Ovary (tissue), 3 donors: ENCODE measurements at regions not wholly inside any gene's neighbourhood (a gene's known extent, or its start where the extent isn't known, plus 50 kb on each side); places are given as distances from the start of the nearest gene placed in this dataset.

Experiments used
- CTCF ChIP-seq, 3 donors: fragments of 450-650 bp in 2 of 3; fragments of 200-600 bp in 1 of 3; IDR thresholded peaks; one replicate each; pipeline versions ENCODE4 v1.5.1 to v1.8.0; 2016 to 2022; ENCODE audit warnings: antibody characterized with exemption in 3 of 3, mild to moderate bottlenecking in 1 of 3
- EP300 ChIP-seq: sonication (generic); formaldehyde crosslinking; IDR thresholded peaks from one replicate; pipeline ENCODE4 v1.6.1; 2017; ENCODE audit warnings: antibody characterized with exemption
- POLR2A ChIP-seq: fragments of 450-650 bp; IDR thresholded peaks from one replicate; pipeline ENCODE4 v1.6.1; 2017; ENCODE audit warnings: antibody characterized with exemption, mild to moderate bottlenecking, moderate library complexity
- donor health status: DM: no; HTN: no; CAD: no.

DNA sequence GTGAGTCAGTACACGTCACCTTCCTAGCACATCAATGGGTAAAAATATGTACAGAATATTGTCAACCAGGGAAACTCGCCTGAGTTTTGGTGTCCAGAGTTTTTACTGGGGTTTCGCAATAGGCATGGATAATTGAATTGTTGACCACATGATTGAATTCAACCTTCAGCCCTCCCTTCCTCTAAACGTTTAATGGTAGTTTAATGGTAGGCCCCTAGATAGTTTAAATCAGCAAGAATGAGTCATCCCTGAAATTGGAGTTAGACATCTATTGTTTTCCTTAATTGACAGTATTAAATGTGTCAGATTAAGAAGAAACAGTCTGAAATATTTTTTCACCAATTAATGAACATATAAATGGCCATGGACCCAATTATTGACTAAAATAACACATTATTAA lies 57.8 kb upstream of the CACNA2D1 start:
- TF ChIP-seq CTCF (IDR thresholded peaks at IDR 0.05), result no peak
- no peak for TF ChIP-seq POLR2A
- TF ChIP-seq EP300, result no peak
